GM12872 (cell line): ENCODE measurements at regions not wholly inside any gene's neighbourhood (a gene's known extent, or its start where the extent isn't known, plus 50 kb on each side); places are given as distances from the start of the nearest gene placed in this dataset.

ENCODE experiments used
- CTCF ChIP-seq: IDR thresholded peaks from 3 replicates; pipeline ENCODE4 v1.5.1; 2011; ENCODE audit warnings: low read depth, mild to moderate bottlenecking, low read length, moderate library complexity; ENCODE audit not compliant: insufficient read depth

- TF ChIP-seq CTCF = no peak
Observed at GRCh38 chr3:70580021-70580420, 267.6 kb upstream of the MDFIC2 start.

GRCh38 chr3:70571696-70572095 lies 259.3 kb upstream of the MDFIC2 start:
- no peak for TF ChIP-seq CTCF

GRCh38 chr3:70570584-70570983 lies 258.1 kb upstream of the MDFIC2 start:
- no peak for TF ChIP-seq CTCF

GRCh38 chr3:70568626-70569025 lies 256.2 kb upstream of the MDFIC2 start:
- TF ChIP-seq CTCF = no peak

GRCh38 chr3:70565861-70566260 lies 253.4 kb upstream of the MDFIC2 start:
- no peak for TF ChIP-seq CTCF

- TF ChIP-seq CTCF = no peak
Observed at GRCh38 chr3:70564552-70564951, 252.1 kb upstream of the MDFIC2 start.

GRCh38 chr3:70561796-70562195 lies 249.4 kb upstream of the MDFIC2 start:
- no peak for TF ChIP-seq CTCF

GRCh38 chr3:70558956-70559355 lies 246.5 kb upstream of the MDFIC2 start:
- no peak for TF ChIP-seq CTCF
